Upper lobe of left lung (tissue), 6 donors: ENCODE measurements at regions not wholly inside any gene's neighbourhood (a gene's known extent, or its start where the extent isn't known, plus 50 kb on each side); places are given as distances from the start of the nearest gene placed in this dataset.

Source experiments
- ATAC-seq, 2 donors: fragments of 200-7000 bp; cut with Tn5 transposase; one replicate each; pipeline ENCODE4 v1.9.1; 2022; ENCODE audit warnings: mild to moderate bottlenecking in 2 of 2, moderate library complexity in 2 of 2; ENCODE audit not compliant: low FRiP score in 2 of 2
- DNase-seq, 2 donors: peaks; one replicate each; pipeline ENCODE4 v3.0.0-alpha.2; 2019 to 2020
- H3K27ac ChIP-seq, 4 donors: fragments of 200-600 bp; sonication (generic); one replicate each; pipeline ENCODE4 v1.5.1; 2016 to 2019
- H3K27me3 ChIP-seq, 4 donors: fragments of 200-600 bp; sonication (generic); one replicate each; pipeline ENCODE4 v1.5.1; 2017 to 2019
- H3K36me3 ChIP-seq, 4 donors: fragments of 200-600 bp; sonication (generic); one replicate each; pipeline ENCODE4 v1.5.1; 2016 to 2019
- H3K4me1 ChIP-seq, 4 donors: fragments of 200-600 bp; sonication (generic); one replicate each; pipeline ENCODE4 v1.5.1; 2018 to 2019
- H3K4me3 ChIP-seq, 4 donors: fragments of 200-600 bp; sonication (generic); one replicate each; pipeline ENCODE4 v1.5.1; 2017 to 2019; ENCODE audit warnings: mild to moderate bottlenecking in 2 of 4, moderate library complexity in 1 of 4
- H3K9me3 ChIP-seq, 4 donors: fragments of 200-600 bp; sonication (generic); one replicate each; pipeline ENCODE4 v1.5.1; 2018 to 2019
- CTCF ChIP-seq, 6 experiments: fragments of 450-650 bp in 4 of 6; fragments of 200-600 bp in 2 of 6; sonication (generic) in 2 of 6; IDR thresholded peaks; one replicate each; pipeline ENCODE4 v1.5.1; 2016 to 2019; ENCODE audit warnings: antibody characterized with exemption in 6 of 6
- EP300 ChIP-seq, 4 donors: sonication (generic); formaldehyde crosslinking; IDR thresholded peaks; one replicate each; pipeline ENCODE4 v1.5.1; 2017; ENCODE audit warnings: antibody characterized with exemption in 4 of 4, control low read depth in 2 of 4
- POLR2A ChIP-seq, 4 donors: fragments of 450-650 bp; IDR thresholded peaks; one replicate each; pipeline ENCODE4 v1.5.1; 2016 to 2017; ENCODE audit warnings: antibody characterized with exemption in 4 of 4, mild to moderate bottlenecking in 2 of 4
- POLR2AphosphoS5 ChIP-seq, 2 donors: sonication (generic); formaldehyde crosslinking; IDR thresholded peaks; one replicate each; pipeline ENCODE4 v1.5.1; 2017; ENCODE audit warnings: antibody characterized with exemption in 2 of 2
- WGBS, 2 donors: methylation state at CpG; one replicate each; pipeline ENCODE4 v1.1.5; 2017 to 2018; 5-methylcytosine and 5-hydroxymethylcytosine counted together
- donor health status: DM: no; HTN: no; CAD: no; lungs with moderate emphysema.
- donor health status: DM: no; HTN: yes; CAD: no; lungs with severe emphysema.

GRCh38 chr2:161096336-161096735 lies 63.9 kb upstream of the TANK start:
- Histone ChIP-seq H3K4me3 (no peak overlapping the region), H3K9me3 (no peaks in the 10 kb centered on the region), H3K27ac (no peak overlapping the region), H3K36me3 (no peaks in the 10 kb centered on the region), H3K27me3 (no peaks in the 10 kb centered on the region), H3K4me1 (peaks cover 0 to 10% (median 0%) of the 10 kb centered on the region in 4 donors)
- WGBS, 2 donors: 56 to 76% methylated on average over 2 of the region's 2 CpGs
- no peak for TF ChIP-seq CTCF (IDR thresholded peaks at IDR 0.05)
- no peak for TF ChIP-seq EP300 (IDR thresholded peaks at IDR 0.05)
- TF ChIP-seq POLR2AphosphoS5 (IDR thresholded peaks at IDR 0.05): no peak
- DNase-seq: no peak
- ATAC-seq: no peak

DNA sequence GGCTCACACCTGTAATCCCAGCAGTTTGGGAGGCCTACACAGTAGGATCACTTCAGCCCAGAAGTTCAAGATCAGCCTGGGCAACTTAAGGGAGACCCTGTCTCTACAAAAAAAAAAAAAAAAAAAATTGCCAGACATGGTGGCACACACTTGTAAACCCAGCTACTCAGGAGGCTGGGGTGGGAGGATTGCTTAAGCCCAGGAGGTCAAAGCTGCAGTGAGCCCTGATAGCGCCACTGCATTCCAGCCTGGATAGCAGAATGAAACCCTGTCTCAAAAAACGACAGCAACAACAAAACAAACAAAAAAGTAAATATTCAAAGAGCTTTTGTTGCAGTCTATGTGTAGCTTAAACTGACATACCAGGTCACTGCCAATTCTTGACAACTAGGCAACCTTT lies 63.1 kb upstream of the TANK start:
- WGBS, 2 donors: 71 to 88% methylated on average over 2 of the region's 2 CpGs
- DNase-seq: no peak
- Histone ChIP-seq H3K27ac (no peak overlapping the region), H3K4me3 (no peak overlapping the region), H3K36me3 (no peaks in the 10 kb centered on the region), H3K9me3 (no peaks in the 10 kb centered on the region), H3K27me3 (no peaks in the 10 kb centered on the region), H3K4me1 (peaks cover 0 to 13% (median 0%) of the 10 kb centered on the region in 4 donors)
- ATAC-seq: no peak
- TF ChIP-seq POLR2A (IDR thresholded peaks at IDR 0.05): no peak
- TF ChIP-seq CTCF (IDR thresholded peaks at IDR 0.05): no peak
- no peak for TF ChIP-seq EP300 (IDR thresholded peaks at IDR 0.05)
- no peak for TF ChIP-seq POLR2AphosphoS5 (IDR thresholded peaks at IDR 0.05)

GRCh38 chr2:161100211-161100895 lies 59.9 kb upstream of the TANK start:
- peak overlapping the region in 1 of 4 donors; percentile 17 for H3K27ac ChIP-seq
- DNase-seq: no peak
- H3K9me3 ChIP-seq: no peaks in the 10 kb centered on the region
- H3K4me3 ChIP-seq: no peak overlapping the region
- WGBS, 2 donors: 52 to 57% methylated on average over 4 of the region's 4 CpGs
- H3K4me1 ChIP-seq: peaks cover 0 to 18% (median 0%) of the 10 kb centered on the region in 4 donors
- H3K27me3 ChIP-seq: no peaks in the 10 kb centered on the region
- ATAC-seq: no peak
- TF ChIP-seq POLR2A (IDR thresholded peaks at IDR 0.05) (no peak), POLR2AphosphoS5 (IDR thresholded peaks at IDR 0.05) (no peak), CTCF (IDR thresholded peaks at IDR 0.05) (no peak), EP300 (IDR thresholded peaks at IDR 0.05) (no peak)
- H3K36me3 ChIP-seq: no peaks in the 10 kb centered on the region

DNA sequence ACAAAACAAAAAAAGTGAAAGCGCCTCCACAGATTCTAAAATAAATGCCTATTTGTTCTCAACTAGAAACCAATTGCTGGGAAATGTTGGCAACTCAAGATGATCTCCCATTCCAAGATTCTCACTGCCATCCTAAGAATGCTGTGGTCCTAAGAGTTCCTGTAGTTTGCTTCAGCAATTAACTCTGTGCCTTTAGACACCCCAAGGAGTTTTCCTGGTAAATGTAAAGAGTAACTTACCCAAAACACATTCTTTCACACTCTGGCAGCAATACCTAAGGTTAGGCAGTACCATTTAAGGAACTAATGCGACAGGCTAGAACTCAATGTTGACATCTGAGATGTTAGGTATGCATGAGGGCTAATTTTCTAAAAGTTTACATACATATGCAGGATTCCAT lies 58.8 kb upstream of the TANK start:
- no peak overlapping the region for H3K4me3 ChIP-seq
- peaks cover 0 to 18% (median 0%) of the 10 kb centered on the region in 4 donors for H3K4me1 ChIP-seq
- H3K27ac ChIP-seq: peak overlapping the region in 1 of 4 donors; percentile 19
- TF ChIP-seq EP300 (IDR thresholded peaks at IDR 0.05) (no peak), POLR2AphosphoS5 (IDR thresholded peaks at IDR 0.05) (no peak), CTCF (IDR thresholded peaks at IDR 0.05) (no peak), POLR2A (IDR thresholded peaks at IDR 0.05) (no peak)
- no peaks in the 10 kb centered on the region for H3K9me3 ChIP-seq
- 80 to 87% methylated on average over 2 of the region's 2 CpGs for WGBS, 2 donors
- no peak for ATAC-seq
- H3K27me3 ChIP-seq: no peaks in the 10 kb centered on the region
- DNase-seq: no peak
- H3K36me3 ChIP-seq: no peaks in the 10 kb centered on the region
